SW 1271 (cell line): ENCODE measurements at regions not wholly inside any gene's neighbourhood (a gene's known extent, or its start where the extent isn't known, plus 50 kb on each side); places are given as distances from the start of the nearest gene placed in this dataset.

Source experiments
- DNase-seq, 2 experiments: peaks; one replicate each; lab custom pipeline; 2025; lab: John Stamatoyannopoulos, UW

GRCh38 chr1:117260761-117261423 lies 50.2 kb upstream of the VTCN1 start:
- DNase-seq: no peak
